LNCAP (cell line): ENCODE measurements at regions not wholly inside any gene's neighbourhood (a gene's known extent, or its start where the extent isn't known, plus 50 kb on each side); places are given as distances from the start of the nearest gene placed in this dataset.

ENCODE experiments used
- TF ChIP-seq, protein P1 (sequence below): fragments of 450-650 bp; IDR thresholded peaks from 2 replicates; pipeline ENCODE4 v1.5.1; 2017; ENCODE audit warnings: mild to moderate bottlenecking

DNA sequence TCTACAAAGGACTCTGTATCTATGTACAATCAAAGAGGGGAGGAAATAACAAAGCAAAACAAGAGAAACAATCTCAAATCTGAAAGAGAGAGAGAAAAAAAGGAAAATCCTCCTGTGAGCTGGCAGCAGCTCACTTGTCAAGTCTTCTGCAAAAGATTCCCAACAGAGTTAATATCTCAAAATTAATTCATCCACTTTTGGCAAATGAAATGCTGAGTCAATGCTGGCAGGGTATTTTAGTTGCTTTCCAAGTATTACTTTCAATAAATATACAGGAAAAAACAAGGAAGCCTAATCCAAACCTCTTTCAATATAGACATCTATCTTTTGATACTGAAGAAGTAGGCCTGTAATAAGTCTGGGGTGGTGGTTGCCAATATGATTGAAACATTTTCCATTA is 613.9 kb upstream of the NEGR1 start:
- TF ChIP-seq, protein P1, sequence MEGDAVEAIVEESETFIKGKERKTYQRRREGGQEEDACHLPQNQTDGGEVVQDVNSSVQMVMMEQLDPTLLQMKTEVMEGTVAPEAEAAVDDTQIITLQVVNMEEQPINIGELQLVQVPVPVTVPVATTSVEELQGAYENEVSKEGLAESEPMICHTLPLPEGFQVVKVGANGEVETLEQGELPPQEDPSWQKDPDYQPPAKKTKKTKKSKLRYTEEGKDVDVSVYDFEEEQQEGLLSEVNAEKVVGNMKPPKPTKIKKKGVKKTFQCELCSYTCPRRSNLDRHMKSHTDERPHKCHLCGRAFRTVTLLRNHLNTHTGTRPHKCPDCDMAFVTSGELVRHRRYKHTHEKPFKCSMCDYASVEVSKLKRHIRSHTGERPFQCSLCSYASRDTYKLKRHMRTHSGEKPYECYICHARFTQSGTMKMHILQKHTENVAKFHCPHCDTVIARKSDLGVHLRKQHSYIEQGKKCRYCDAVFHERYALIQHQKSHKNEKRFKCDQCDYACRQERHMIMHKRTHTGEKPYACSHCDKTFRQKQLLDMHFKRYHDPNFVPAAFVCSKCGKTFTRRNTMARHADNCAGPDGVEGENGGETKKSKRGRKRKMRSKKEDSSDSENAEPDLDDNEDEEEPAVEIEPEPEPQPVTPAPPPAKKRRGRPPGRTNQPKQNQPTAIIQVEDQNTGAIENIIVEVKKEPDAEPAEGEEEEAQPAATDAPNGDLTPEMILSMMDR, result no peak

DNA sequence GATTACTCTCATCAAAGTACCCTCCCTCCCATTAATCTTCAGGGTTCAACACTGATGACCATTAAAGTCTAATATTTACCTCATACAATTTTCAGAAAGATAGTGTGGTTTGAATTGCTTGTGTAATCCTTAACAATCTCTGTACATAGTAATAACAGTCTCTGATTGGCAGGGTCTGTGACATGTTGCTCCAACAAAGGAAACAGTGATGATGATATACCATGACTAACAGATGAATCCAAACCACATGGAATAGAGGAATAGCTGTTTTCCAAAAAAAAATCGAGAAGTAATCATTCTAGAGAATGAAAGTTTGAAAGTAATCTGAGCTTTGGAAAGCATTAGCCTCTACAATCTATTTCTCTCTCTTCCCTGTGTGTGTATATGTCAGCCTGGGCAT is 610.1 kb upstream of the NEGR1 start:
- TF ChIP-seq, protein P1, result no peak

DNA sequence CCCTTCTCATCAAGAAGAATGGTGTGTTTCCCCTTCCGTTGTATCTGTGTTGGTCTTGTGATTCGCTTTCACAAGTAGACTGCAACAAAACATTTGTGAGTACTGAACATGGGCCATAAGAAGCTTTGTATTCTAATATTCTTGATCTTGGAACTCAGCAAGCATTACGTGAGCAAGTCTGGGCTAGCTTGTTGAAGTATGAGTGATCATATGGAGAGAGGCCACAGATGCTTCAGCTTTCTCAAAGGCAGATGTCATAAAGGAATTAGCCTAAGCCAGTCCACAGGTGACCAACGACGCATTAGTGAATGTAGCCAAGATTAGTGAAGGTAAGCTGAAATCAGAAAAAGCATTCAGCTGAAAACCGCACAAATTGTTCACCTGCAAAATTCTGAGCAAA is 609.6 kb upstream of the NEGR1 start:
- TF ChIP-seq, protein P1, result no peak

DNA sequence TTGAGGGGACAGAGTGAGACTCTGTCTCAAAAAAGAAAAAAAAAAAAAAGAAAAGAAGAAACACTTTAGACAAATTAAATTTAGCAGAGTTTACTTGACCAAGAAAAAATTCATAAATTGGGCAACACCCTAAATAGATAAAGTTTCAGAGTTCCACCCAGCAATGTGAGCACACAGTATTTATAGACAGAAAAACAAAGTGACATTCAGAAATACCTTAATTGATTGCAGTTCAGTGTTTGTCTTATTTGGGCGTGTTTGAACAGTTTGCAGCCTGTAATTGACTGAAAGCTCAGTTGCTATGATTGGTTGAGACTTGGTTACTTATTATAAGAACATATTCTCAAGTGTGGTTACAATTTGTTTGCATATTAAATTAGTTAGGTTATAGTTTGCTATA is 603.5 kb upstream of the NEGR1 start:
- TF ChIP-seq, protein P1, result no peak

DNA sequence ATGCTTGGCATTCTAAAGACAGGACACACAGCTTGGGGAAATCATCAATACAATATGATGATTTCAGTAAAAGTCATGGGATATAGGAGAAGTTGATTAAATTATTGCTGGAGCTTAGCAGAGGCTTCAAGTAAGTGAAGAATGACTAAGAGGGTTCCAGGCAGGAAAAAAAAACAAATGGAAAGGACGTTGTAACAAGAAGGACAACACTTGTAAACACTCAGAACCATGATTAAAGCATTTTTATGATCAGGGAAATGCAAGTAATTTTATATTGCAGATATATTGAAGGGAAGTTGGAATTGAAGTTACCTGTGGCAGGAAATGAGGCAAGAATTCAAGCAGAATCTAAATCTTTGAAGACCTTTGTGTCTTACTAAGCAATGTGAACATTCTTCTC is 602.7 kb upstream of the NEGR1 start:
- TF ChIP-seq, protein P1, result no peak

DNA sequence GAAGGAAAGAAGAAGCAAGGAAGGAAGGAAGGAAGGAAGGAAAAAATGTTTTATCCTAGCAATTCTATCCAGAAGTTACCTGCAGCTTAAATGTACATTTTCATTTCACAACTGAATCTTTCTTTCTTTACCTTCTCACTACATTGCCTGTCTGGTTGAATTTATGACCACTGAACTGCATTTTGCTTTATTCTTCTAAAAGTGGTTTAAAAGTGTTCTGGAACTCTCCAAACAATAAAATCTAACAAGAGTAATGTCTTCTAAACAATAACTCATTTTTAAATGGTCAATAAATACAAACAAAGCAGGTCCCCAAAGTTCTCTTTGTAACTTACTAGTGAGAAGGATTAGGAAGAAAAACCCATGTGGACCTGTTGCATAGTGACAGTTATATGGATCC is 587.5 kb upstream of the NEGR1 start:
- TF ChIP-seq, protein P1, result no peak

DNA sequence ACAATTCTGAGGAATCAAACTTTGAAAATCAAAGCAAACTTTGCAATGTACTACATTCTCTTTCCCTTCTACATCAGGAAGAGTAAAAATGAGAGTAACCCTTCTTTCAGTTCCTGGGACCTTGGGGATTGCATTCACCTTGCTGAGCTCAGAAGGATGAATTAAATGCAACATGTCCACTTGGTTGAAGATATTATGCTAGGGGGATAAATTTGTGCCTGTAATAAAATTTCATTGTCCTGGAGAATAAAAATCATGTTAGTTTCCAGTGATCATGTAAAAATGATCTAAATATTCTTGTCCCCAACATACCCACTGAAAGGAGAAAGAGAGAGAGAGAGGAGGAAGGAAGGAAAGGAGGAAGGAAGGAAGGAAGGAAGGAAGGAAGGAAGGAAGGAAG is 587.1 kb upstream of the NEGR1 start:
- TF ChIP-seq, protein P1, result no peak

DNA sequence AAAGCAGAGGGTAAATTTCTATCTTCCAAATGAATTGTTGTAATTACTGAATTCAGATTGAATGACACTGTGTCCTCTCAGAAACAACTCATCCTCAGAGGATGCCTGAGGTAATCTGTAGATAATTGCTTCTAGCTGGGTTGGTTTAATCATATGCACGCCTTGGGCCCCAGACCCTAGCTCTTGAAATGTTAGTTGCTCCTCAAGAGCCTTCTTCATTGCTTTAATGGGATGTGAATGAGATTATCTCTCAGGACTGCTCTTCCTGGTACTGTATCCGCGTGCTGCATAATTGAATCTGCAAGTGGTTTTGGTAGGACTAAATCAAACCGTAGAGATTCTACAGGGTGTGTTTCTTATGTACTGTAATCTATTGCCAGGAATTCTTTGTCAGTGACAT is 569.3 kb upstream of the NEGR1 start:
- TF ChIP-seq, protein P1, result no peak
